ENCODE measurements at regions not wholly inside any gene's neighbourhood (a gene's known extent, or its start where the extent isn't known, plus 50 kb on each side); places are given as distances from the start of the nearest gene placed in this dataset.

- no peak for DNase-seq
Measured at GRCh38 chr6:84521511-84521910, 242.9 kb downstream of the TBX18 start.

GRCh38 chr6:84517741-84518530, 246.5 kb downstream of the TBX18 start:
- no peak for DNase-seq

- DNase-seq, result no peak
Measured at GRCh38 chr6:84516154-84516553, 248.2 kb downstream of the TBX18 start.

- no peak for DNase-seq
Measured at GRCh38 chr6:84515067-84515466, 249.3 kb downstream of the TBX18 start.

- DNase-seq, result no peak
Measured at GRCh38 chr6:84514089-84514971, 250.1 kb downstream of the TBX18 start.

- no peak for DNase-seq
Measured at GRCh38 chr6:84512391-84512790, 252.0 kb downstream of the TBX18 start.

- no peak for DNase-seq
Measured at GRCh38 chr6:84511929-84512328, 252.5 kb downstream of the TBX18 start.

GRCh38 chr6:84508981-84509380, 255.4 kb downstream of the TBX18 start:
- DNase-seq, result no peak

- no peak for DNase-seq
Measured at GRCh38 chr6:84508334-84508733, 256.1 kb downstream of the TBX18 start.

- no peak for DNase-seq
Measured at GRCh38 chr6:84504025-84504424, 260.4 kb downstream of the TBX18 start.

- DNase-seq, result no peak
Measured at GRCh38 chr6:84501315-84501714, 263.1 kb downstream of the TBX18 start.

- DNase-seq, result no peak
Measured at GRCh38 chr6:84500726-84501125, 263.7 kb downstream of the TBX18 start.

GRCh38 chr6:84498905-84499304, 265.5 kb downstream of the TBX18 start:
- DNase-seq, result no peak

GRCh38 chr6:84492241-84493165, 265.1 kb upstream of the CEP162 start:
- DNase-seq, result no peak

GRCh38 chr6:84489598-84489997, 262.2 kb upstream of the CEP162 start:
- DNase-seq, result no peak

- no peak for DNase-seq
Measured at GRCh38 chr6:84486526-84486925, 259.1 kb upstream of the CEP162 start.

- no peak for DNase-seq
Measured at GRCh38 chr6:84469144-84469543, 241.7 kb upstream of the CEP162 start.

GRCh38 chr6:84467296-84467695, 239.9 kb upstream of the CEP162 start:
- DNase-seq, result no peak

- DNase-seq, result no peak
Measured at GRCh38 chr6:84466511-84466910, 239.1 kb upstream of the CEP162 start.

GRCh38 chr6:84464471-84464870, 237.0 kb upstream of the CEP162 start:
- DNase-seq, result no peak

- DNase-seq, result no peak
Measured at GRCh38 chr6:84462698-84463097, 235.3 kb upstream of the CEP162 start.

- no peak for DNase-seq
Measured at GRCh38 chr6:84461461-84461860, 234.0 kb upstream of the CEP162 start.

GRCh38 chr6:84460491-84460890, 233.0 kb upstream of the CEP162 start:
- DNase-seq, result no peak
